GM12874 (cell line): ENCODE measurements at regions not wholly inside any gene's neighbourhood (a gene's known extent, or its start where the extent isn't known, plus 50 kb on each side); places are given as distances from the start of the nearest gene placed in this dataset.

Experiments used
- TF ChIP-seq, protein P1 (sequence below): IDR thresholded peaks from 2 replicates; pipeline ENCODE4 v1.5.1; 2011; ENCODE audit warnings: low read depth, mild to moderate bottlenecking, control low read depth, low read length, moderate library complexity; ENCODE audit not compliant: insufficient read depth

DNA sequence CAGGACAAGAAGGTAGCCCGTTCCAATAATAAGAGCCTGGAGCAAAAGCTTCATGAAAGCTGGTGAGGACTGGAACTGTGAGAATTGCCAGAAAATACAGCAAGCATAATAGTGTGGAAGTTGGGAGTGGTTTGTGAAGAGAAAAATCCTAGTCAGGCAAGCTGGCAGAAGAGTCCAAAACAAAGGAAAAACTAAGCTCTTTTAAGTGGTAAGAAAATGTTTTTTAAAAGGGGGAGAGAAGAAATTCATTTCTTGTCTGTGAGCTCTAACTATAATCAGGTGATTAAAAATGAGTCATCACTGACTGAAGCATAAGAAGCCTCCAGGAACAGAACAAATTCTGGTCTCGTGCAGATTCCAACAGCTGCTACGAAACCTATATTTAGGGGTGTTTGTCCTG is 102.6 kb downstream of the CAAP1 start:
- TF ChIP-seq, protein P1, sequence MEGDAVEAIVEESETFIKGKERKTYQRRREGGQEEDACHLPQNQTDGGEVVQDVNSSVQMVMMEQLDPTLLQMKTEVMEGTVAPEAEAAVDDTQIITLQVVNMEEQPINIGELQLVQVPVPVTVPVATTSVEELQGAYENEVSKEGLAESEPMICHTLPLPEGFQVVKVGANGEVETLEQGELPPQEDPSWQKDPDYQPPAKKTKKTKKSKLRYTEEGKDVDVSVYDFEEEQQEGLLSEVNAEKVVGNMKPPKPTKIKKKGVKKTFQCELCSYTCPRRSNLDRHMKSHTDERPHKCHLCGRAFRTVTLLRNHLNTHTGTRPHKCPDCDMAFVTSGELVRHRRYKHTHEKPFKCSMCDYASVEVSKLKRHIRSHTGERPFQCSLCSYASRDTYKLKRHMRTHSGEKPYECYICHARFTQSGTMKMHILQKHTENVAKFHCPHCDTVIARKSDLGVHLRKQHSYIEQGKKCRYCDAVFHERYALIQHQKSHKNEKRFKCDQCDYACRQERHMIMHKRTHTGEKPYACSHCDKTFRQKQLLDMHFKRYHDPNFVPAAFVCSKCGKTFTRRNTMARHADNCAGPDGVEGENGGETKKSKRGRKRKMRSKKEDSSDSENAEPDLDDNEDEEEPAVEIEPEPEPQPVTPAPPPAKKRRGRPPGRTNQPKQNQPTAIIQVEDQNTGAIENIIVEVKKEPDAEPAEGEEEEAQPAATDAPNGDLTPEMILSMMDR, result no peak

DNA sequence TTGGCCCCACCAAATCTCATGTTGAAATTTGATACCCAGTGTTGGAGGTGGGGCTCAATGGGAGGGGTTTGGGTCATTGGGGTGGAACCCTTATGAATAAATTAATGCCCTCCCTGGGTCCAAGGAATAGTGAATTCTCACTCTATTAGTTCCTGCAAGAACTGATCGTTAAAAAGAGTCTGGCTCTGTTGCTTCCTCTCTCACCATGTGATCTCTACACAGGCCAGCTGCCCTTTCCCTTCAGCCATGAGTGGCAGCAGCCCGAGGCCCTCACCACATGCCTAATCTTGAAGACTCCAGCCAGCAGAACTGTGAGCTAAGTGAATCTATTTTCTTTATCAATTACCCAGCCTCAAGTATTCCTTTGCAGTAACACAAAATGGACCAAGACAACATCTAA is 106.0 kb downstream of the CAAP1 start:
- TF ChIP-seq, protein P1, result no peak

DNA sequence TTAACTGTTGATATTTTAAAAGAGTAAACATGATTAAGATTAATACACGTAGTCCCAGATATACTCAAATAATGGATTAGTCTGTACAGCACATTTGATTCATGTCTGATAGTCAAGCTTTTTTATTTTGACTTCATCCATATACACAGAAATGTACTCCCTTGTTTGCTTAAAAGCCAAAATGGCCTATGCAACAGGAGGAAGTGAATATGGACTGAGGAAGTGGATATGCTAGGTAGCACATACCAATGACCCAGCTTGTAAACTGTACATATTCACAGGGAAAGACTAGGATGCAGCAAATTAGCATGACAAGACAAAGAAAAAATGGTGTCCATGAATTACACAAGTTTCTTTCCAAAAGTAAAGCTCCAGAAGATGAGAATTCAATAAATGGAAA is 109.7 kb downstream of the CAAP1 start:
- TF ChIP-seq, protein P1, result no peak

DNA sequence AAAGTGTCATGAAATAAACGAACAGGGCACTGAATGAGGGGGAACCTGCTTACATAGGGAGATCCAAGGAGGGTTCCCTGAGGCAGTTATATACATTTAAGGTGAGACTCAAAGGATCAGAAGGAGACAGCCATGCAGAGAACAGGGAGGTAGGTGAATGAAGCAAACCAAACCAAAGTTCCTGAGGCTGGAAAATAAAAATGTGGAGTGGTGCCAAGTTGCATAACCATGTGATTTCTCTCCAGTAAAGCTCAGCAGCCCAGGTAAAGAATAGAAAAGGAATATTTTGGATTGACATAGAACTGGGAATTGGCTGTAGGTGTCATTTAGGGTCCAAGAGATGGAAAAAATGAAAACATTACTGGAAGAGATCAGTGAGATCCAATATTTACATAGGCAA is 110.7 kb downstream of the CAAP1 start:
- TF ChIP-seq, protein P1, result no peak

DNA sequence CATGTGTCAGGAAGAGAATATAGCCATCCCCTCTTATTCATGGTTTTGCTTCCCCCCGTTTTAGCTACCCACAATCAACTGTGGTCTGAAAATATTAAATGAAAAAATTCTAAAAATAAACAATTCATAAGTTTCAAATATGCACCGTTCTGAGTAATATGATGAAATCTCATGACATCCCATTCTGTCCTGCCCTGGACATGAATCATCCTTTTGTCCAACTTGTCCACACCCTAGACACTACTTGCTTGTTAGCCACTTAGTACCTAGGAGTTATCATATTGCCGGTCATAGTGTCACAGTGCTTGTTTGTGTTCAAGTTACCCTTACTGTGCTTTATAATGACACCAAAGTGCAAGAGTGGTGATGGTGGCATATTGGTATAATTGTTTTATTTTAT is 113.5 kb downstream of the CAAP1 start:
- TF ChIP-seq, protein P1, result no peak

DNA sequence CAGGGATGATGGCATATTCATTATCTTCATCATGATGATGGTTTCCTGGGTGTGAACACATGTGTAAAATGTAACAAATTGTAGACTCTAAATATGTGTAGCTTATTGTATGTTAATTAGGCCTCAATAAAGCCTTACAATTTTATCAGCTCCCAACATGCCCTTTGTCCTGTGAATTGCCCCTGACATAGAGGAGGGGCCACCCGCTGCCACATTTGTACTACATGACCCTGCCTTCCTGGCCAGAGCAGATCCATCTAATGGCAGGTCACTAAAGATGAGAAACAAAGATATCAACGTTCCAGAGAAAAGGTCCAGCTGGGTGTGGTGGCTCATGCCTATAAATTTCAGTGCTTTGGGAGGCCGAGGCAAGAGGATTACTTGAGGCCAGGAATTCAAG is 117.2 kb downstream of the CAAP1 start:
- TF ChIP-seq, protein P1, result no peak

DNA sequence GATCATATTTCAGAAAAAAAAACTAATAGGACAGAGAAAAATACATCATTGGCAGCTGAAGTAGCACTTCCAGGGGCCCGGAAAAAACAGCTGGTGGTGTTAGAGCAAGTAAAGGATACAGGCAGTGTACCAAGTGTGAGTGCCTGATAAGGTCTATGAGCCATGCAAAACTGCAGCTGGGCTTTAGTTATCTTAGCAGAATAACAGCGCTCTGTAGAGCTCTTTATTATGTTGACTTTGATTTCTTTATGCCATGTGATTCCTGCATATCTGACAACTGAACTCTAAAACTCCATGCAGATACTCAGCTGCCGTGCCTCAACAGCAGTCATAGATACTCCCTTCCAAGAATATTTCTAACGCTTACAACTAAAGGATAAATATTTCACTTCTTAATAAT is 119.5 kb downstream of the CAAP1 start:
- TF ChIP-seq, protein P1, result no peak

DNA sequence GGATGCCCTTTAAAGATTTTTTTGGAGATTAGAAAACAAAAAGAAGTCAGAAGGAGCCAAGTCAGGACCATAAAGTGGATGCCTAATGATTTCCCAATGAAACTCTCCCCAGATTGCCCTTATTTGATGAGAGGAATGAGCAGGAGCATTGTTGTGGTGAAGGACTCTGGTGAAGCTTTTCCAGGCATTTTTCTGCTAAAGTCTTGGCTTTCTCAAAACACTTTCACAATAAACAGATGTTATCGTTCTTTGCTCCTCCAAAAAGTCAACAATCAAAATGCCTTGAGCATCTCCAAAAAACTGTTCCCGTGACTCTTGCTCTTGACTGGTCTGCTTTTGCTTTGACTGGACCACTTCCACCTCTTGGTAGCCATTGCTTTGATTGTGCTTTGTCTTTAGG is 121.8 kb downstream of the CAAP1 start:
- TF ChIP-seq, protein P1, result no peak
